ENCODE measurements at regions not wholly inside any gene's neighbourhood (a gene's known extent, or its start where the extent isn't known, plus 50 kb on each side); places are given as distances from the start of the nearest gene placed in this dataset.

DNA sequence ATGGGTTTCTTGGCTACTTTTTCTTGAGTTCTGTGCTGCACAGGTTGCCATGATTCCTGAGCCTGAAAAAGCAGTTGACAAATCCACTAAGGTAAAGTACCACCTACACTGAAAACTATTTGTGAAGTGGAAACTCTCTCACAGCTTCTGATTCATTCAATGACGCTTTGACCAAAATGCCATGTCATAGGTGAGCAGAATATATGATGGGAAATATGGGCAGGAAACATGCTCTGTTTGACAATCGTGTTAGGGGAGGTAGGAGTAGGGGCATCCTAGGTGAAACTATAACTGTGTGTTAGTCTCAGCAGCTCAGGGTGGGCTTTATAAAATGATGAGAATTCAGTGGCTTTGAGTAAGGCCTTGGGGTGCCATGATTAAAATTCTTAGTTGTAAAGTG lies 69.6 kb upstream of the ELMO1 start:
- DNase-seq (ENCODE audit: low read depth): no peak
- H3K4me3 ChIP-seq (ENCODE audit: low read depth, low read length): no peak overlapping the region
- TF ChIP-seq, protein P1, sequence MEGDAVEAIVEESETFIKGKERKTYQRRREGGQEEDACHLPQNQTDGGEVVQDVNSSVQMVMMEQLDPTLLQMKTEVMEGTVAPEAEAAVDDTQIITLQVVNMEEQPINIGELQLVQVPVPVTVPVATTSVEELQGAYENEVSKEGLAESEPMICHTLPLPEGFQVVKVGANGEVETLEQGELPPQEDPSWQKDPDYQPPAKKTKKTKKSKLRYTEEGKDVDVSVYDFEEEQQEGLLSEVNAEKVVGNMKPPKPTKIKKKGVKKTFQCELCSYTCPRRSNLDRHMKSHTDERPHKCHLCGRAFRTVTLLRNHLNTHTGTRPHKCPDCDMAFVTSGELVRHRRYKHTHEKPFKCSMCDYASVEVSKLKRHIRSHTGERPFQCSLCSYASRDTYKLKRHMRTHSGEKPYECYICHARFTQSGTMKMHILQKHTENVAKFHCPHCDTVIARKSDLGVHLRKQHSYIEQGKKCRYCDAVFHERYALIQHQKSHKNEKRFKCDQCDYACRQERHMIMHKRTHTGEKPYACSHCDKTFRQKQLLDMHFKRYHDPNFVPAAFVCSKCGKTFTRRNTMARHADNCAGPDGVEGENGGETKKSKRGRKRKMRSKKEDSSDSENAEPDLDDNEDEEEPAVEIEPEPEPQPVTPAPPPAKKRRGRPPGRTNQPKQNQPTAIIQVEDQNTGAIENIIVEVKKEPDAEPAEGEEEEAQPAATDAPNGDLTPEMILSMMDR (IDR thresholded peaks at IDR 0.05; ENCODE audit: insufficient read depth, low read depth, low read length): no peak

DNA sequence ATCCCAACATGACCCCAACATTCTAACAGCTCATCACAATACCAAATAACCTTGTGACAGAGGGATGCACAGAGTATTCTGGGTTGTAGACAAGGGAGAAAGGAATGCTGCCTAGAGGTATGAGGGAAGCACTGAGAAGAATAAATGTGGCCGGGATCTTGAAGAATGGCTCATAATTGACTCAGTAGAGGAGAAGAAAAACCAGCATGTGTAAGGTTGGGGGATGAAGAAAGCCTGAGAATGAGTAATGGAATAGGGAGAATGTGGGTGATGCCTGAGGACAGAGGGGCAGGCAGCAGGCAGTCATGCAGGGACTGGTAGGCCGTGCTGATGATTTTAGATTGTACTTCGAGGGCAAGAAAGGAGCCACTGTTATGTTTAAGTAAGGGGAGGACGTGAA lies 75.4 kb upstream of the ELMO1 start:
- TF ChIP-seq, protein P1 (IDR thresholded peaks at IDR 0.05; ENCODE audit: insufficient read depth, low read depth, low read length): no peak
- no peak overlapping the region for H3K4me3 ChIP-seq (ENCODE audit: low read depth, low read length)
- no peak for DNase-seq (ENCODE audit: low read depth)

DNA sequence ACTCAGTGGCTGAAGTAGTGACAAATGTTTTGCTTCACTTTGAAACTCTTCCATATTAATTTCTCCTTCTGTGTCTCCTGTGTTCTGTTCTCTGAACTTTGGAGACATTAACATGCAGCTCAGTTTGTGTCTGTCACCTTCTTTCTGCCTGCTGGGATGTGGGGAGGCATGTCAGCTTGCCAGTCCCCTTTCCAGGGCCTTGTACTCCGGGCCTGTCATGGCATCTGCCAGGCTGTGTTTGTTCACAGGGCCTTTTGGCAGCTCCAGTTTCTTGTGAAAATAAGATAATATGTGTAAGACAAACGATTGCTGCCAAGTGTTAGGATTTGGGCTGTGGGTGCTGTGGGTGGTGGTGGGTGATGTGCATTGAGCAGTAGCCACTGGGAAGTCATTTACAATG lies 76.1 kb upstream of the ELMO1 start:
- H3K4me3 ChIP-seq (ENCODE audit: low read depth, low read length): no peak overlapping the region
- no peak for DNase-seq (ENCODE audit: low read depth)
- TF ChIP-seq, protein P1 (IDR thresholded peaks at IDR 0.05; ENCODE audit: insufficient read depth, low read depth, low read length): no peak

DNA sequence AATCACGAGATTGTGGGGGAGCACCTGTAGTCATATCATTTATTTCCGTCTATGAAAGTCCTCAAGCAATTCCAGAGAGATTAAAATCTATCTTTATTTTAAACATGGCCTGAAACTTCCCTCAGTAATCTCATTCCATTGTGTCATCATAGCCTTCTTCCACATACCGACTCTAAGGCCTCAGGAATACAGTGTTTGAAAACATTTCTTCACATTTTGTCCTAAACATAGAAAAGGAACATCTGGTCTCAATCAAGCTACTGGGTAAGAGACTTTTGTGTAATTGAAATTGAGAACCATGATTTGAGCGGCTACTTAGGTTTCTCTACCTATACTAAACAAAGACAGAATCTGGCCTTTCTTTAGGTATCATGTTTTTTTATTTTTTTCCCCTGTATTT lies 78.0 kb upstream of the ELMO1 start:
- TF ChIP-seq, protein P1 (IDR thresholded peaks at IDR 0.05; ENCODE audit: insufficient read depth, low read depth, low read length): no peak
- H3K4me3 ChIP-seq (ENCODE audit: low read depth, low read length): no peak overlapping the region
- peak; percentile 7 for DNase-seq (ENCODE audit: low read depth)

DNA sequence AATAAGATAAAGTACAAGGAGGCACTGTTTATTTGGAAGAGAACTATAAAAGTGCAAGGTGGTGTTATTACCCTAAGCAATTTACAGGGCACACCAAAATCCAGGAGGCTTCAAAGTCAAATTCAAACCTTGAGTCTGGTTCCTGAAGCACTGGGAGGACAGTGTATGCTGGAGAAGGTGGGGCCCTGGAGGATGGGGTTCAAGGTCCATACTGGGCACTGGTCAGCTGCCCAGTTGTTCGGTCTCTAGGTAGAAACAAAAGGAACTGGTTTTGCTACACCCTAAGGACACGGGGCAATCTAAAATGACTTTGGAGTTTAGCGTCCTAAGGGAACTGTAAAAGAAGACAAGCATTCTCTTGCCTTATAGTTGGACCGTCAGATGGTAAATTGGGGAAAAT lies 78.4 kb upstream of the ELMO1 start:
- TF ChIP-seq, protein P1 (IDR thresholded peaks at IDR 0.05; ENCODE audit: insufficient read depth, low read depth, low read length): no peak
- no peak for DNase-seq (ENCODE audit: low read depth)
- H3K4me3 ChIP-seq (ENCODE audit: low read depth, low read length): no peak overlapping the region

DNA sequence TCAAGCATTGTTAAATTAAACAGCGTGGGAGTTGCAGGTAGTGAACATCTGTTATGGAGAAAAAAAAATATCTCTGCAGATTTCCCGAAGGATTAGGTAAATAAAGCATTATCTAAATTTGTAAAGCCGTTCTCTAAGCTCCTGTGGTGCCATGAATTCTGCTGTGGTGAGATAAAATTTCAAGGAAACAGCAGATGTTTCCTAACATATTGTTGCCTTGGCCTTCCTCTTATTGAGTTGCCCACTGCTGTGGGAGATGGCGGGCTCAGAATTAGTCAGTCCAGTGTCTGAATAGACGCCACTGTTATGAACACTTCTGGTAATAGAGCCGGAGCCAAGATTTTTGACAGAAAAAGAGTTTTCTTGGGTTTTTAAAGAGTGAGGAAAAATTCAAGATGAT lies 82.6 kb upstream of the ELMO1 start:
- no peak overlapping the region for H3K4me3 ChIP-seq (ENCODE audit: low read depth, low read length)
- TF ChIP-seq, protein P1 (IDR thresholded peaks at IDR 0.05; ENCODE audit: insufficient read depth, low read depth, low read length): no peak
- DNase-seq (ENCODE audit: low read depth): no peak

DNA sequence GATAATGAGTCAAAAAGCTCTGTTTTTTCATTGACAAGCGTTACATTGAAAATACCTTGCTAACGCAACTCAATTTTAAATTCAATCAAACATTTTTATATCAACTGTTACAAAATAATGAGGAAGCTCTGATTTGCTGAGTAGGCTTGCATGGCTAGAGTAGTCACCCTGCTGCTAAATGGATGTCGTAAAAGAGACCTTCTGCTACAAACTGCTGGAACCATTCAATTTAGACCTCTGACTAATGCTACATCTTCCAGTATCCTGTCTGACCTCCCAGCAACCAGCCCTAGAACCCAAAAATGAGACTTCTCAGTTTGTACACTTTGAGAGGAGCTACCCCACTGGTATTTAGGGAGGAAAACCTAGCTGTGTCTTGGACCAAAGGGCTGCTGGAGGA lies 84.0 kb upstream of the ELMO1 start:
- no peak overlapping the region for H3K4me3 ChIP-seq (ENCODE audit: low read depth, low read length)
- DNase-seq (ENCODE audit: low read depth): no peak
- TF ChIP-seq, protein P1 (IDR thresholded peaks at IDR 0.05; ENCODE audit: insufficient read depth, low read depth, low read length): no peak
